ENCODE measurements at regions not wholly inside any gene's neighbourhood (a gene's known extent, or its start where the extent isn't known, plus 50 kb on each side); places are given as distances from the start of the nearest gene placed in this dataset.

DNA sequence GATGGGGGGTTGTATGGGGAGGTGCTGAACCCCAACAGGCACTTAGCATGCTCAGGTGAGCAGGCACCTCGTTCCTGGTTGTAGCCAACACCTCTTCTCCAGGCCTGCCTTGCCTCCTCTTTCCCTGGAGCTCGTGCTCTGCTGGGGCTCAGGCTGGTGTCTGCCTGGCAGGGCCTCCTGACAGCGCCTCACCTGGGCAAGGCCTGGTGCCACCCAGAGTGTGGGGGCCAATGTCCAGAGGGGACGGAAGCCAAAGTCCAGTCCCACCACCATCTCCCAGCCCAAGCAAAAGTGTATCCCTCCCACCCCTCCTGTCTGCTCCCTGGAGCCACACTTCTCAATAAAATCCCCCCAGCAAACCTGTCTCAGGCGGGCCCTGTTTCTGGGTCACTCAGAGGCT, 304.2 kb upstream of the TNRC6C start:
- Mint-ChIP-seq H3K4me3 (no peak overlapping the region), H3K36me3 (ENCODE audit: low read depth) (peaks cover 4% of the 10 kb centered on the region), H3K27ac (no peak overlapping the region), H3K27me3 (ENCODE audit: low read depth, poor library complexity) (peaks cover 14% of the 10 kb centered on the region), H3K9me3 (peaks cover 43% of the 10 kb centered on the region), H3K4me1 (peaks cover 7% of the 10 kb centered on the region)
- TF ChIP-seq, protein P1, sequence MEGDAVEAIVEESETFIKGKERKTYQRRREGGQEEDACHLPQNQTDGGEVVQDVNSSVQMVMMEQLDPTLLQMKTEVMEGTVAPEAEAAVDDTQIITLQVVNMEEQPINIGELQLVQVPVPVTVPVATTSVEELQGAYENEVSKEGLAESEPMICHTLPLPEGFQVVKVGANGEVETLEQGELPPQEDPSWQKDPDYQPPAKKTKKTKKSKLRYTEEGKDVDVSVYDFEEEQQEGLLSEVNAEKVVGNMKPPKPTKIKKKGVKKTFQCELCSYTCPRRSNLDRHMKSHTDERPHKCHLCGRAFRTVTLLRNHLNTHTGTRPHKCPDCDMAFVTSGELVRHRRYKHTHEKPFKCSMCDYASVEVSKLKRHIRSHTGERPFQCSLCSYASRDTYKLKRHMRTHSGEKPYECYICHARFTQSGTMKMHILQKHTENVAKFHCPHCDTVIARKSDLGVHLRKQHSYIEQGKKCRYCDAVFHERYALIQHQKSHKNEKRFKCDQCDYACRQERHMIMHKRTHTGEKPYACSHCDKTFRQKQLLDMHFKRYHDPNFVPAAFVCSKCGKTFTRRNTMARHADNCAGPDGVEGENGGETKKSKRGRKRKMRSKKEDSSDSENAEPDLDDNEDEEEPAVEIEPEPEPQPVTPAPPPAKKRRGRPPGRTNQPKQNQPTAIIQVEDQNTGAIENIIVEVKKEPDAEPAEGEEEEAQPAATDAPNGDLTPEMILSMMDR (IDR thresholded peaks at IDR 0.05): no peak
- DNase-seq: no peak

DNA sequence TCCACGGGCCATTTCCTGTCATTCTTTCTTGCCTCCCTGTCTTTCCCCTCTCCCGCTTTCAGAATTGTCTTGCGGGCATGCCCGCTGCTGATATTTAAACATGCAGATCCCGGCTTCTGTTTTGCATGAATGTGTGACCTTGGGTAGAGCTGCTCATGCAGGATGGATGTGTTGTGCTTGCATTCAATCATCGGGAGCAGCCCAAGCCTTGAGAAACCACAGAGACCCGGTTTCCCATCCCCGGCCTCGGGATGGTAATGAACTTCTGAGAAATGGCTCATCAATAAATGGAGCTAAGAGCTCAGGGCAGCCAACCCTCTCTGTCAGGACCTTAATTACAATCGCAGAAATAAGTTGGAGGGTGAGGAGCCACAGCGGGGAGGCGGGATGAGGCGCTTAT, 303.7 kb upstream of the TNRC6C start:
- no peak overlapping the region for H3K4me3 Mint-ChIP-seq
- DNase-seq: no peak
- no peak overlapping the region for H3K27ac Mint-ChIP-seq

DNA sequence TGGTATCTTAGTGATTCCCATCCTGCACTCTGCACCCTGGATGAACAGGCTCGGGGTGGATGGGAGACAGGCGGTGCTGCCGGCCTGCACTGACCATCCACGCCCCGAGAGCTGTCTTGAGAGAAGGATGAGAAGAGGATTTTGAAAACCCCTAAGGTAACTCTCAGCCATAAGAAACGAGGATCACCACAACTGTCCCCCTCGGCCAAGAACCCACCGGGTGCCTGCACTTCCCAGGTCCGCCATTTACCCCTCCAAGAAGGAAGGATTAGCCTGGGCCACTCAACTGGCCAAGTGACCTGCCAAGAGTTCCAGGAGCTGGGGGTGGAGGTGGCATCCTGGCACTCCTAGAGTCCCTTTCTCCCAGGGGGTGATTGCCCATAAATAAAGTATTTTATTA, 302.4 kb upstream of the TNRC6C start:
- no peak for DNase-seq
- TF ChIP-seq, protein P1 (IDR thresholded peaks at IDR 0.05): no peak
- Mint-ChIP-seq H3K27ac (no peak overlapping the region), H3K4me1 (peaks cover 7% of the 10 kb centered on the region), H3K4me3 (no peak overlapping the region), H3K36me3 (ENCODE audit: low read depth) (peaks cover 4% of the 10 kb centered on the region), H3K27me3 (ENCODE audit: low read depth, poor library complexity) (peaks cover 21% of the 10 kb centered on the region), H3K9me3 (peaks cover 33% of the 10 kb centered on the region)

More for the DNA sequence above, 303.7 kb upstream of the TNRC6C start:
- H3K27me3 Mint-ChIP-seq (ENCODE audit: low read depth, poor library complexity): peaks cover 19% of the 10 kb centered on the region
- peaks cover 38% of the 10 kb centered on the region for H3K9me3 Mint-ChIP-seq
- peaks cover 4% of the 10 kb centered on the region for H3K36me3 Mint-ChIP-seq (ENCODE audit: low read depth)
- peaks cover 7% of the 10 kb centered on the region for H3K4me1 Mint-ChIP-seq
- TF ChIP-seq, protein P1 (IDR thresholded peaks at IDR 0.05): no peak

DNA sequence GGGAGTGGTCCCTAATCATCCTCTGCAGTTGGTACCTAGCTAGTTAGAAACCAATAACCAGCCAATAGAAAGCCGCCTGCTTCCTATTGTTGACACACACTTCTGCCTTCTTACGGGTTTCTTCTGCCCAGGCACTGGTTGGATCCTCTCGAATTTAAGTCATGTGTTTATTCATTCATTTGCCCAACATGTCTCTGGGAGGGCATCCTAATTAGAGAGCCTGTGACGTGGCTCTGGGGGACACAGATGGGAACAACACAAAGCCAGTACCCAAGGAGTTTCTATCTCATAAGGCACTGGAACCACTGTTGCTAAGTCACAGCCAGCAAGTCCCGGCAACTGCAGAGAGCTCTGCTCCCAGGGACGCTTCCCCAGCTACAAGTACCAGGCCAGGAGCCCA, 300.7 kb upstream of the TNRC6C start:
- Mint-ChIP-seq H3K27ac (no peak overlapping the region), H3K27me3 (ENCODE audit: low read depth, poor library complexity) (peaks cover 21% of the 10 kb centered on the region), H3K9me3 (peaks cover 24% of the 10 kb centered on the region), H3K4me3 (no peak overlapping the region), H3K36me3 (ENCODE audit: low read depth) (peaks cover 4% of the 10 kb centered on the region), H3K4me1 (peaks cover 7% of the 10 kb centered on the region)
- TF ChIP-seq, protein P1 (IDR thresholded peaks at IDR 0.05): no peak
- no peak for DNase-seq

DNA sequence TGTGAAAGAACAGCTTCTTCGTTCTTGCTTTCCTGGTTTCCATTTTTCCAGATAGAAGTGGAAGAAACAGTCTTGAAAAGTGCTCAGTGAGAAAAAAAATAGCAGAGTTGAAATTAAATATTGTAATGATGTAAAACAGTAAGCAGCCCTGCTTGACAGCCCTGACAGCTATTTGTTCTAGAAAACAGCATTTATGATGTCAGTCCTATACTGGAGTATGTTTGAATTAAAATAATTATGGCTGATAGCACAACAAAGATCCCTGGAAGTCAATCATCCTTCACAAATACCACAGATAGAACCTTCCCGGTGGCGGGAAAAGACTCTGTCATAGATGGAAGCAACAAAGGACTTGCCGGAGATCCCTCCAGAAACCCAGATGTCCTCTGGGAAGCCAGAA, 298.0 kb upstream of the TNRC6C start:
- TF ChIP-seq, protein P1 (IDR thresholded peaks at IDR 0.05): no peak
- Mint-ChIP-seq H3K4me3 (no peak overlapping the region), H3K9me3 (peaks cover 44% of the 10 kb centered on the region), H3K27ac (no peak overlapping the region), H3K36me3 (ENCODE audit: low read depth) (peaks cover 4% of the 10 kb centered on the region), H3K4me1 (no peaks in the 10 kb centered on the region), H3K27me3 (ENCODE audit: low read depth, poor library complexity) (peaks cover 14% of the 10 kb centered on the region)
- no peak for DNase-seq

DNA sequence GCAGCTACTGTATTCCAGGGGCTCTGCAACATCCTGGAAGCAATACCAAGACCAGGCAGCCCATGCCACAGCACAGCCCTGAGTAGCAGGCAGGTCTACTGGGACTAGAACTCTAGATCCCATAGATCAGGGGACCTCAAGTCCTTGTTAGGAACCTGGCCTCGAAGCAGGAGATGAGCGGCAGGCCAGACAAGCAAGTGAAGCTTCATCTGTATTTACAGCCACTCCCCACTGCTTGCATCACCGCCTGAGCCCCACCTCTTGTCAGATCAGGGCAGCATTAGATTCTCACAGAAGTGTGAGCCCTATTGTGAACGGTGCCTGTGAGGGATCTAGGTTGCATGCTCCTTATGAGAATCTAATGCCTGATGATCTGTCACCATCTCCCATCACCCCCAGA, 295.7 kb upstream of the TNRC6C start:
- Mint-ChIP-seq H3K27ac (no peak overlapping the region), H3K4me3 (no peak overlapping the region), H3K27me3 (ENCODE audit: low read depth, poor library complexity) (peaks cover 11% of the 10 kb centered on the region), H3K4me1 (peaks cover 5% of the 10 kb centered on the region), H3K36me3 (ENCODE audit: low read depth) (peaks cover 8% of the 10 kb centered on the region), H3K9me3 (peaks cover 57% of the 10 kb centered on the region)
- TF ChIP-seq, protein P1 (IDR thresholded peaks at IDR 0.05): no peak
- no peak for DNase-seq
